Mesenchymal stem cell (in vitro differentiated cells and primary cell): ENCODE measurements at regions not wholly inside any gene's neighbourhood (a gene's known extent, or its start where the extent isn't known, plus 50 kb on each side); places are given as distances from the start of the nearest gene placed in this dataset.

Experiments
- DNase-seq: peaks from one replicate; pipeline ENCODE4 v3.0.0-alpha.2; 2013
- H2AFZ ChIP-seq: one replicate; pipeline ENCODE4 v1.6.1; 2013; ENCODE audit warnings: low read depth, mild to moderate bottlenecking, control low read depth, inconsistent platforms, low read length, moderate library complexity
- H2AK5ac ChIP-seq: 2 replicates; pipeline ENCODE4 v1.6.1; 2013; ENCODE audit warnings: low read length, moderate library complexity, mild to moderate bottlenecking, inconsistent platforms; ENCODE audit not compliant: severe bottlenecking
- H2BK120ac ChIP-seq: one replicate; pipeline ENCODE4 v1.6.1; 2013; ENCODE audit warnings: low read depth, mild to moderate bottlenecking, inconsistent platforms, low read length, moderate library complexity
- H2BK12ac ChIP-seq, 2 experiments: one replicate each; pipeline ENCODE4 v1.6.1; 2013; ENCODE audit warnings: inconsistent platforms in 2 of 2, low read length in 2 of 2, mild to moderate bottlenecking in 2 of 2, moderate library complexity in 2 of 2, control low read depth in 1 of 2
- H2BK15ac ChIP-seq: one replicate; pipeline ENCODE4 v1.6.1; 2013; ENCODE audit warnings: mild to moderate bottlenecking, low read depth, inconsistent platforms; ENCODE audit not compliant: poor library complexity, severe bottlenecking
- H2BK5ac ChIP-seq: 2 replicates; pipeline ENCODE4 v1.6.1; 2013; ENCODE audit warnings: low read depth, mild to moderate bottlenecking, low read length, control low read depth, inconsistent platforms; ENCODE audit not compliant: poor library complexity, severe bottlenecking
- H3K14ac ChIP-seq, 2 experiments: one replicate each; pipeline ENCODE4 v1.6.1; 2013; ENCODE audit warnings: inconsistent platforms in 2 of 2, low read length in 2 of 2, control low read depth in 1 of 2, mild to moderate bottlenecking in 1 of 2, moderate library complexity in 1 of 2
- H3K18ac ChIP-seq, 2 experiments: one replicate each; pipeline ENCODE4 v1.6.1; 2013; ENCODE audit warnings: inconsistent platforms in 2 of 2, low read length in 2 of 2, control low read depth in 1 of 2, low read depth in 1 of 2, mild to moderate bottlenecking in 1 of 2
- H3K23ac ChIP-seq, 2 experiments: one replicate each; pipeline ENCODE4 v1.6.1; 2013; ENCODE audit warnings: inconsistent platforms in 2 of 2, low read length in 2 of 2, mild to moderate bottlenecking in 2 of 2, moderate library complexity in 2 of 2, control low read depth in 1 of 2
- H3K27ac ChIP-seq: 2 replicates; pipeline ENCODE4 v1.5.1; 2013; ENCODE audit warnings: mild to moderate bottlenecking, moderate library complexity, low read length, control low read depth, inconsistent platforms; ENCODE audit not compliant: poor library complexity, severe bottlenecking
- H3K27me3 ChIP-seq, 2 experiments: 2 replicates each; pipeline versions ENCODE4 v1.6.1 to v1.7.0; 2013; ENCODE audit warnings: low read length in 2 of 2, mild to moderate bottlenecking in 2 of 2, moderate library complexity in 2 of 2, control low read depth in 1 of 2, inconsistent platforms in 1 of 2; ENCODE audit not compliant: control insufficient read depth in 1 of 2, insufficient read depth in 1 of 2
- H3K36me3 ChIP-seq, 2 experiments: 2 replicates each; pipeline versions ENCODE4 v1.6.1 to v1.7.0; 2013; ENCODE audit warnings: low read length in 2 of 2, control low read depth in 1 of 2, inconsistent platforms in 1 of 2, low read depth in 1 of 2, mild to moderate bottlenecking in 1 of 2; ENCODE audit not compliant: insufficient read depth in 2 of 2, control insufficient read depth in 1 of 2
- H3K4ac ChIP-seq, 2 experiments: one replicate each; pipeline ENCODE4 v1.6.1; 2013; ENCODE audit warnings: inconsistent platforms in 2 of 2, low read length in 2 of 2, mild to moderate bottlenecking in 2 of 2, moderate library complexity in 2 of 2, control low read depth in 1 of 2, low read depth in 1 of 2
- H3K4me1 ChIP-seq: 2 replicates; pipeline ENCODE4 v1.6.1; 2013; ENCODE audit warnings: low read depth, low read length, control low read depth; ENCODE audit not compliant: control insufficient read depth, insufficient read depth
- H3K4me2 ChIP-seq: 2 replicates; pipeline ENCODE4 v1.6.1; 2013; ENCODE audit warnings: low read length, mild to moderate bottlenecking, inconsistent platforms; ENCODE audit not compliant: poor library complexity, severe bottlenecking
- H3K4me3 ChIP-seq, 2 experiments: 2 replicates each; pipeline versions ENCODE4 v1.5.1 to v1.7.0; 2013; ENCODE audit warnings: low read length in 2 of 2, mild to moderate bottlenecking in 2 of 2, control low read depth in 1 of 2, low read depth in 1 of 2; ENCODE audit not compliant: insufficient read depth in 1 of 2
- H3K79me1 ChIP-seq: replicated peaks from 2 replicates; pipeline ENCODE4 v1.6.1; 2013; ENCODE audit warnings: mild to moderate bottlenecking, control low read depth, low read length, inconsistent platforms; ENCODE audit not compliant: poor library complexity, severe bottlenecking
- H3K9ac ChIP-seq: 2 replicates; pipeline ENCODE4 v1.7.0; 2013; ENCODE audit warnings: mild to moderate bottlenecking, low read length, moderate library complexity
- H3K9me3 ChIP-seq: 2 replicates; pipeline ENCODE4 v1.7.0; 2013; ENCODE audit warnings: mild to moderate bottlenecking, low read length; ENCODE audit not compliant: control insufficient read depth
- H4K8ac ChIP-seq: one replicate; pipeline ENCODE4 v1.6.1; 2013; ENCODE audit warnings: inconsistent platforms, mild to moderate bottlenecking, low read length, moderate library complexity
- H4K91ac ChIP-seq: one replicate; pipeline ENCODE4 v1.6.1; 2013; ENCODE audit warnings: mild to moderate bottlenecking, low read length, inconsistent platforms
- WGBS: methylation state at CpG from one replicate; pipeline ENCODE4 v1.1.7; 2013; ENCODE audit warnings: mixed read lengths; 5-methylcytosine and 5-hydroxymethylcytosine counted together

- Histone ChIP-seq H3K4me2 (no peak overlapping the region), H2BK120ac (no peak overlapping the region), H4K8ac (no peak overlapping the region), H2AFZ (no peak overlapping the region), H3K27me3 (no peaks in the 10 kb centered on the region), H3K4me3 (no peak overlapping the region), H3K4me1 (no peaks in the 10 kb centered on the region), H3K79me1 (no peaks in the 10 kb centered on the region), H3K9ac (no peak overlapping the region), H3K27ac (no peak overlapping the region), H3K4ac (no peak overlapping the region), H2BK15ac (no peak overlapping the region), H3K14ac (no peak overlapping the region), H4K91ac (no peak overlapping the region), H2BK12ac (no peak overlapping the region), H2AK5ac (no peak overlapping the region), H2BK5ac (no peak overlapping the region), H3K9me3 (no peaks in the 10 kb centered on the region), H3K36me3 (no peaks in the 10 kb centered on the region), H3K18ac (no peak overlapping the region), H3K23ac (no peak overlapping the region)
- peak; percentile 68 for DNase-seq
- no CpG with 5 or more reads among the region's 1 CpG for WGBS
These were observed 389.5 kb downstream of the RND3 start for GRCh38 chr2:150097901-150098531.

GRCh38 chr2:150097402-150097801 is 390.1 kb downstream of the RND3 start:
- no peak overlapping the region for H3K23ac ChIP-seq
- H3K4me1 ChIP-seq = no peaks in the 10 kb centered on the region
- no peak overlapping the region for H3K18ac ChIP-seq
- H3K4ac ChIP-seq = no peak overlapping the region
- no peaks in the 10 kb centered on the region for H3K36me3 ChIP-seq
- H2BK12ac ChIP-seq = no peak overlapping the region
- H2AFZ ChIP-seq = no peak overlapping the region
- H3K27me3 ChIP-seq = no peaks in the 10 kb centered on the region
- no peaks in the 10 kb centered on the region for H3K79me1 ChIP-seq
- H2AK5ac ChIP-seq = no peak overlapping the region
- H3K9ac ChIP-seq = no peak overlapping the region
- H2BK15ac ChIP-seq = no peak overlapping the region
- no peak overlapping the region for H4K91ac ChIP-seq
- H2BK120ac ChIP-seq = no peak overlapping the region
- H2BK5ac ChIP-seq = no peak overlapping the region
- 95% methylated on average over 2 of the region's 3 CpGs for WGBS
- no peak overlapping the region for H4K8ac ChIP-seq
- no peak overlapping the region for H3K14ac ChIP-seq
- H3K4me3 ChIP-seq = no peak overlapping the region
- H3K27ac ChIP-seq = no peak overlapping the region
- H3K9me3 ChIP-seq = no peaks in the 10 kb centered on the region
- DNase-seq = no peak
- no peak overlapping the region for H3K4me2 ChIP-seq

GRCh38 chr2:150095361-150096095 is 391.9 kb downstream of the RND3 start:
- no peak overlapping the region for H2BK15ac ChIP-seq
- peak overlapping the region; percentile 55 for H4K8ac ChIP-seq
- no peak overlapping the region for H3K9ac ChIP-seq
- H2AK5ac ChIP-seq = no peak overlapping the region
- H3K9me3 ChIP-seq = no peaks in the 10 kb centered on the region
- H3K27me3 ChIP-seq = no peaks in the 10 kb centered on the region
- H2BK12ac ChIP-seq = peak overlapping the region in 1 of 2 experiments; percentile 88
- no peak overlapping the region for H2BK5ac ChIP-seq
- no peaks in the 10 kb centered on the region for H3K4me1 ChIP-seq
- H3K4me3 ChIP-seq = no peak overlapping the region
- H3K4me2 ChIP-seq = no peak overlapping the region
- no peak overlapping the region for H3K27ac ChIP-seq
- no peaks in the 10 kb centered on the region for H3K79me1 ChIP-seq
- H3K14ac ChIP-seq = peak overlapping the region in 1 of 2 experiments; percentile 84
- H3K4ac ChIP-seq = no peak overlapping the region
- H3K23ac ChIP-seq = no peak overlapping the region
- no peaks in the 10 kb centered on the region for H3K36me3 ChIP-seq
- peak overlapping the region in 1 of 2 experiments; percentile 70 for H3K18ac ChIP-seq
- DNase-seq = no peak
- WGBS = 96% methylated on average over 2 of the region's 3 CpGs
- peak overlapping the region; percentile 27 for H2AFZ ChIP-seq
- no peak overlapping the region for H4K91ac ChIP-seq
- H2BK120ac ChIP-seq = no peak overlapping the region

- Histone ChIP-seq H3K4ac (no peak overlapping the region), H4K8ac (no peak overlapping the region), H2BK5ac (no peak overlapping the region), H2BK15ac (no peak overlapping the region), H3K4me1 (no peaks in the 10 kb centered on the region), H3K4me2 (no peak overlapping the region), H3K14ac (no peak overlapping the region), H2AK5ac (no peak overlapping the region), H3K27me3 (no peaks in the 10 kb centered on the region), H3K4me3 (no peak overlapping the region), H2BK12ac (no peak overlapping the region), H3K18ac (no peak overlapping the region), H4K91ac (no peak overlapping the region), H2BK120ac (no peak overlapping the region), H3K9ac (no peak overlapping the region), H3K79me1 (no peaks in the 10 kb centered on the region), H2AFZ (no peak overlapping the region), H3K27ac (no peak overlapping the region), H3K36me3 (no peaks in the 10 kb centered on the region), H3K23ac (no peak overlapping the region), H3K9me3 (no peaks in the 10 kb centered on the region)
- no peak for DNase-seq
- 100% methylated on average over 4 of the region's 4 CpGs for WGBS
These were observed 395.6 kb downstream of the RND3 start for GRCh38 chr2:150091846-150092245.
